ENCODE measurements at regions not wholly inside any gene's neighbourhood (a gene's known extent, or its start where the extent isn't known, plus 50 kb on each side); places are given as distances from the start of the nearest gene placed in this dataset.
A peak's percentile ranks its signal among the peaks of the same experiment; 100 is the strongest.

DNA sequence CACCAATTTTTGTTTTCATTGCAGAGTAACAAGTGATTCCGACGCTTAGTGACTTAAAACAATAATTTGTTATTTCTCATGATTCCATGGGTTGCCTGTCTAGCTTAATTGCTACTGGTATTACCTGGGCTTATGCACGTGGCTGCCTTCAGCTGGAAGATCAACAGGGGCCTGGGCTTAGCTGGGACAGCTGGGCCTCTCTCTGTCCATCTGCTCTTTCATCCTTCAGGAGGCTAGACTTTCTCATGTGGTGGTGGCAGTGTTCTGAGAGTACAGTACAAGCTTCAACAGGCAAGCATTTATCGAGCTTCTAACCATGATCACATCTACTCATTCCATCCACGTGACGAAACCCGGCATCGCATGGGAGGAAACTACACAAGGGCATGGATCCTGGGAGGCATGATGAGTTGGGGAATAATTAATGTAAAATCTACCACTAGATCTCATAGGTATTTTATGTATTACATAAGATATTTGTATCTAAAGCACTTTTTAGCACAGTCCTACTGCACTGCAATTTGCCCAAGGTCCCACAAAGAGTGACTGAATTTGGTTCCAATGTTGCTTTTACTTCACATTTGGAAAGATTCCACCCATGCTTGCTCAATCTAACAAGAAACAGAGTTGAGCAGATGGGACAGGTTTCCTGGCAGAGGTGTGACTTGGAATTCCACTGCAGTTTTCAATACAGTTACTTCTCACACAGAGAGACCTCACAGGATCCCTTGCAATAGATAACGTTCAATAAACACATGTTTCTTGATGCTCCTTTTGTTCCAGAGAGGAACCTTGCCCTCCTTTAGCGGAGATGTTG lies 153.1 kb upstream of the FRMD6 start:
- no peaks in the 10 kb centered on the region for H3K79me2 ChIP-seq (ENCODE audit: insufficient read depth)
- H3K4me1 ChIP-seq (ENCODE audit: insufficient read depth), result peaks cover 4% of the 10 kb centered on the region; the same call in 1 of the 2 replicates
- TF ChIP-seq EZH2 (IDR thresholded peaks at IDR 0.05; ENCODE audit: insufficient read depth, poor library complexity, severe bottlenecking), result no peak
- no peak for TF ChIP-seq EZH2phosphoT487 (IDR thresholded peaks at IDR 0.05; ENCODE audit: insufficient read depth, low read depth)
- no peak overlapping the region for H3K4me2 ChIP-seq (ENCODE audit: unreplicated experiment)
- 54 to 67% methylated on average over 10 of the region's 10 CpGs for WGBS, 2 experiments (ENCODE audit: low coverage in 1 of 2, low lambda C conversion rate in 2 of 2, missing lambda C conversion rate in 2 of 2)
- H3K9me2 ChIP-seq (ENCODE audit: insufficient read depth), result no peaks in the 10 kb centered on the region
- no peak overlapping the region for H2AFZ ChIP-seq
- H3F3A ChIP-seq (ENCODE audit: insufficient read depth), result no peaks in the 10 kb centered on the region
- H3K9ac ChIP-seq, result no peak overlapping the region
- H3K27ac ChIP-seq, result no peak overlapping the region
- peak; percentile 32 for DNase-seq
- H3K4me3 ChIP-seq, result no peak overlapping the region
- no peaks in the 10 kb centered on the region for H3K36me3 ChIP-seq (ENCODE audit: low read depth)
- no peaks in the 10 kb centered on the region for H4K20me1 ChIP-seq (ENCODE audit: insufficient read depth)
- in situ Hi-C loops (cut with MboI), result no loop called here
- H3K9me3 ChIP-seq (ENCODE audit: low read depth), result no peaks in the 10 kb centered on the region
- H3K27me3 ChIP-seq (replicated peaks; ENCODE audit: insufficient read depth), result no peaks in the 10 kb centered on the region

DNA sequence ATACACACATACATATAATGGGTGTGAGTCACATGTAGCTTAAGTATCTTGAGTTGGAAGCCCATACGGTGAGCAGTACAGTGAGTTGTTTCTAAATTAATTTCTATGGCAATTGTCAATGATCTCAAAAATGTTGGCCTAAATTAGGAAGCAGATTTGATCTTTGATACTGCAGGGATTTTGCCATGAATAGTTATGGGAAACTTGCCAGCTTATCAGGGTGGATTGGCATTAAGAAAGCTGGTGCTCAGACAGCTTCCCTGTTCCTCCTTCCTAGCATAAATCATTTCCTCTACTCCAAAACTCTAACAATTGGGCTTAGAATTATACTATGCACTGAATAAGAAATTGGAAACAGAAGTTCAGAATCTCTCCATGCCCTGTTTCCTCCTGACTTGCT lies 150.9 kb upstream of the FRMD6 start:
- H4K20me1 ChIP-seq (ENCODE audit: insufficient read depth), result no peaks in the 10 kb centered on the region
- no peaks in the 10 kb centered on the region for H3K9me3 ChIP-seq (ENCODE audit: low read depth)
- no peak overlapping the region for H3K9ac ChIP-seq
- in situ Hi-C loops (cut with MboI), result no loop called here
- no peaks in the 10 kb centered on the region for H3F3A ChIP-seq (ENCODE audit: insufficient read depth)
- no peak overlapping the region for H2AFZ ChIP-seq
- TF ChIP-seq EZH2phosphoT487 (IDR thresholded peaks at IDR 0.05; ENCODE audit: insufficient read depth, low read depth) (no peak), EZH2 (IDR thresholded peaks at IDR 0.05; ENCODE audit: insufficient read depth, poor library complexity, severe bottlenecking) (no peak)
- H3K4me2 ChIP-seq (ENCODE audit: unreplicated experiment), result no peak overlapping the region
- H3K9me2 ChIP-seq (ENCODE audit: insufficient read depth), result no peaks in the 10 kb centered on the region
- no peak for DNase-seq
- no peak overlapping the region for H3K27ac ChIP-seq
- H3K27me3 ChIP-seq (replicated peaks; ENCODE audit: insufficient read depth), result no peaks in the 10 kb centered on the region
- H3K36me3 ChIP-seq (ENCODE audit: low read depth), result no peaks in the 10 kb centered on the region
- WGBS, 2 experiments (ENCODE audit: low coverage in 1 of 2, low lambda C conversion rate in 2 of 2, missing lambda C conversion rate in 2 of 2), result 100% methylated on average over 1 of the region's 1 CpG
- no peak overlapping the region for H3K4me3 ChIP-seq
- no peaks in the 10 kb centered on the region for H3K79me2 ChIP-seq (ENCODE audit: insufficient read depth)
- H3K4me1 ChIP-seq (ENCODE audit: insufficient read depth), result peaks cover 4% of the 10 kb centered on the region; the same call in 1 of the 2 replicates

DNA sequence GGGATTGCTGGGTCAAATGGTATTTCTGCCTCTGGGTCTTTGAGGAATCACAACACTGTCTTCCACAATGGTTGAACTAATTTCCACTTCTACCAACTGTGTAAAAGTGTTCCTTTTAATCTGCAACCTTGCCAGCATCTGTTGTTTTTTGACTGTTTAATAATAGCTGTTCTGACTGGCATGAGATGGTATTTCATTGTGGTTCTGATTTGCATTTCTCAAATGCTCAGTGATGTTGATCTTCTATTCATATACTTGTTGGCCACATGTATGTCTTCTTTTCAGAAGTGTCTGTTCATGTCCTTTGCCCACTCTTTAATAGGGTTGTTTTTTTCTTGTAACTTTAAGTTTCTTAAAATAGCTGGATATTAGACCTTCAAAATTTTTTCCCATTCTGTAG lies 150.0 kb upstream of the FRMD6 start:
- no peak overlapping the region for H3K27ac ChIP-seq
- no peak overlapping the region for H2AFZ ChIP-seq
- H3K9ac ChIP-seq, result no peak overlapping the region
- no peaks in the 10 kb centered on the region for H3K36me3 ChIP-seq (ENCODE audit: low read depth)
- no peaks in the 10 kb centered on the region for H3K27me3 ChIP-seq (replicated peaks; ENCODE audit: insufficient read depth)
- DNase-seq, result no peak
- H3F3A ChIP-seq (ENCODE audit: insufficient read depth), result no peaks in the 10 kb centered on the region
- no peak overlapping the region for H3K4me2 ChIP-seq (ENCODE audit: unreplicated experiment)
- H4K20me1 ChIP-seq (ENCODE audit: insufficient read depth), result no peaks in the 10 kb centered on the region
- TF ChIP-seq EZH2phosphoT487 (IDR thresholded peaks at IDR 0.05; ENCODE audit: insufficient read depth, low read depth), result no peak
- no peak for TF ChIP-seq EZH2 (IDR thresholded peaks at IDR 0.05; ENCODE audit: insufficient read depth, poor library complexity, severe bottlenecking)
- H3K79me2 ChIP-seq (ENCODE audit: insufficient read depth), result no peaks in the 10 kb centered on the region
- peaks cover 4% of the 10 kb centered on the region; the same call in 1 of the 2 replicates for H3K4me1 ChIP-seq (ENCODE audit: insufficient read depth)
- in situ Hi-C loops (cut with MboI), result no loop called here
- no peaks in the 10 kb centered on the region for H3K9me2 ChIP-seq (ENCODE audit: insufficient read depth)
- H3K9me3 ChIP-seq (ENCODE audit: low read depth), result no peaks in the 10 kb centered on the region
- no peak overlapping the region for H3K4me3 ChIP-seq

DNA sequence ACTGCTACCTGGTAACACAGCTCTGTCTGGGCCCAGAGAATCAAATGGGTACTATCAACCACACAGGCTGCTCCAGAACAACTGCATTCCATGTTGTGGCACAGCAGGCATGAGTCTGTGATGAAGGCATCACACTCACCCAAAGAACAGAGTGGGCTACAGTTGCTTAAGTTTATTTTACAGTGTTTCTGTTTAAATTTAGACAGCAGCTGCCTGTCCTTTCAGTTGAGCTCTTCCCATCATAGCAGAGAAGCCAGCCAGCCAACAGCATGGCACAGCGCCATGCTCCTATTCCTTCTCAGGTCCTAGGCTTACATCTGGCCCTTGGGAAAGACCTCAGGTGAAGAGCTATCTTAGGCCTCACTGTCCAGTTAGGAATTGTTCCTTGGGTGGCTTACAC lies 147.0 kb upstream of the FRMD6 start:
- in situ Hi-C loops (cut with MboI), result no loop called here

More for the DNA sequence above, 147.0 kb upstream of the FRMD6 start:
- H3K4me1 ChIP-seq (ENCODE audit: insufficient read depth), result peaks cover 15% of the 10 kb centered on the region
- WGBS, 2 experiments (ENCODE audit: low coverage in 1 of 2, low lambda C conversion rate in 2 of 2, missing lambda C conversion rate in 2 of 2), result 93 to 100% methylated on average over 1 of the region's 1 CpG
- no peaks in the 10 kb centered on the region for H3K79me2 ChIP-seq (ENCODE audit: insufficient read depth)
- H3K27me3 ChIP-seq (replicated peaks; ENCODE audit: insufficient read depth), result no peaks in the 10 kb centered on the region
- no peak overlapping the region for H3K4me2 ChIP-seq (ENCODE audit: unreplicated experiment)
- no peak for DNase-seq
- no peak overlapping the region for H3K4me3 ChIP-seq
- no peaks in the 10 kb centered on the region for H3F3A ChIP-seq (ENCODE audit: insufficient read depth)
- no peak overlapping the region for H2AFZ ChIP-seq
- H3K27ac ChIP-seq, result no peak overlapping the region
- no peak for TF ChIP-seq EZH2phosphoT487 (IDR thresholded peaks at IDR 0.05; ENCODE audit: insufficient read depth, low read depth)
- TF ChIP-seq EZH2 (IDR thresholded peaks at IDR 0.05; ENCODE audit: insufficient read depth, poor library complexity, severe bottlenecking), result no peak
- H4K20me1 ChIP-seq (ENCODE audit: insufficient read depth), result no peaks in the 10 kb centered on the region
- H3K9me2 ChIP-seq (ENCODE audit: insufficient read depth), result no peaks in the 10 kb centered on the region
- no peaks in the 10 kb centered on the region for H3K36me3 ChIP-seq (ENCODE audit: low read depth)
- no peaks in the 10 kb centered on the region for H3K9me3 ChIP-seq (ENCODE audit: low read depth)
- no peak overlapping the region for H3K9ac ChIP-seq
